Stimulated activated CD8-positive, alpha-beta memory T cell treated with anti-CD3 and anti-CD28 coated beads, Interleukin-4, amount 100 ng/mL, for 24 hours (primary cell): ENCODE measurements at regions not wholly inside any gene's neighbourhood (a gene's known extent, or its start where the extent isn't known, plus 50 kb on each side); places are given as distances from the start of the nearest gene placed in this dataset.
"Not testable (repeated sequence)": the region's sequence is repeated elsewhere in the genome, so short reads cannot be mapped to it uniquely, and the experiment has no call there.

ENCODE experiments used
- DNase-seq: peaks from one replicate; pipeline ENCODE4 v3.0.0-alpha.2; 2020; ENCODE audit warnings: low read depth

DNA sequence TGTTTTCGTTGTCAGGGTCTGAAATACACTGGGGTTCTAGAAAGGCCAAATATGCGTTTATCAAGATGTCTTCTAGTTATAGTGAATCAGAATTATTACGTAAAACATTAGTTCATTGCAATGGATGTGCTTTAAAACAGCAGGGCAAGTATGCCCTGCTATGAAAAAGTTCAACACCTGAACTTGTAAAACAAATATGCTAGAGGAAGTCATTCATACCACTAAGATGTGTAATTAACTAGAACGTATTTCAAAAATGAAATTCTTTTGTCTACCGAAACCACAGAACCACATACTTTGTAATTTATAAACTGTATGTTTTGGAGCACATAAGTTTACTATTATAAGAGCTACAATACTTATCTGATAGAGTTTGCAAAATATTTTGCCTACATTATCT lies 266.2 kb downstream of the KCTD12 start:
- no peak for DNase-seq

DNA sequence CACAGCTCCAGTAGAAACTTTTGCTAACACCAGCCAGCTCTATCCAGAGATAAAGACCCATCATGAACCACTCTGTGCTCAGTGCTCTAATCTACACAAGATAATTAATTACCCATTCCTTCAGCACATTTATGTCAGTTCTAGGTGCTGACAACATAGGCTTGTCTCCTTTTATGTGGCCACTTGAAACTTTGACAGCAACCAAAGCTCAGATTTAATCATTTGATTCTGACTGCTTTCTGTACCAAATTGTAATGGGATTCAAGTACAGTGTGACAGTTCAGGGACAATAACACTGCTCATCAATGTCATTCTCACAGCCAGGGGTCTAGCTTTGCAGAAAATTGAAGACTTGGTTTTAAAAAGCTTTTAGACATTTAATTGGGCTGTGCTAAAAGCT lies 266.6 kb downstream of the KCTD12 start:
- no peak for DNase-seq

GRCh38 chr13:76610819-76611415 lies 275.3 kb downstream of the KCTD12 start:
- no peak for DNase-seq

- DNase-seq: no peak
Observed at GRCh38 chr13:76609643-76610042, 276.6 kb downstream of the KCTD12 start.

GRCh38 chr13:76607866-76608265 lies 278.3 kb downstream of the KCTD12 start:
- no peak for DNase-seq

DNA sequence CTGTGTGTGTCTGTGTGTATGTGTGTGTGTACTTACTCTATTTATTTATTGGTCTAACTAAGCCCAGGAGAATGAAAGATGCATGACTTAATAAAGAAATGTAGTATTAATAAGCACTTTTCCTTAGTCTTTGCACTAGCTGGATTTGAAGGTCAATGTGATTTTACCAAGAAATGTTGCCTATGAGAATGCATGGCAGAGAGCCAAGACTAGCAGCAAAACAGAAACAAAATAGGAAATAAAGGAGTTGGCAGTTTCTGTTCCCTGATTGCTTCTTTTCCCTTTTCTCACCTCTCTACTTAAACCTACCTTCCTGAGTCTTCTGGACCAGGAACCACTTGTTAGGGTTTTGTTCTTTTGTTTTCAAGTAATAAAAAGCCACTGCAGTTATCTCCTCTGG lies 286.1 kb downstream of the KCTD12 start:
- no peak for DNase-seq

DNA sequence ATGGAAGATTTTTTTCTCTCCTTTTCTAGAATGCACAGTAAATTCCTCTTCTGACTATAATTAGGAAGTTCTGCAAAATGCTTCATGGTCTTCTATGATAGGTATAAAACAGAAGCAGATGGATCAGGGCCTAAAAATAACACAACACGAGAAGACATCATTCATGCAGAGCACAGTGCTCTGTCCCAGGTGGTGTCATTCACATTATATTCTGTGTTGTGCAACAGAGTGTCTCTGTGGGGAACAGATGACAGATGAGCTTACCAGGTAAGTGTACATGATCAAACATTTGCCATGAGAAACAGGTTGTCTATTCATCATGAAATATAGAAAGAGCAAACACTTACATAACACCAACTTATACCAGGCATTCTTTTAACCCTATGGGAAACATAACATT lies 288.3 kb downstream of the KCTD12 start:
- DNase-seq: no peak

DNA sequence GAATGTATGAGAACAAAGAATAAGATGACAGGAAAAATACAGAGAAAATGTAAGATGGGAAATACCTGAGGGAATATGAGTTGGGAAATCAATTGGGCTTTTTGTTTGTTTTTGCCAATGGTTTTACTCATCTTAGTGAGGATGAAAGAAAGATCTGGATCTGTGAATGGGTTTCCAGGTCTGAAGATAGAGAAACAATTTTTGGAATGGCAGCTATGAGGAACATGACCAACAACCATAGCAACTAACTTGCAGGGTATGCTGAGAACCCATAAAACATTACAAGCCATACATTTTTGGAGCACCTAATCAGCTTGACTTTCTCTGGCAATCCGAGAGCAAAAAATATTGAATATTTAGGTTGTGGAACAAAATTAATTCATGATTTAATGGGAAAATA lies 290.0 kb downstream of the KCTD12 start:
- no peak for DNase-seq

DNA sequence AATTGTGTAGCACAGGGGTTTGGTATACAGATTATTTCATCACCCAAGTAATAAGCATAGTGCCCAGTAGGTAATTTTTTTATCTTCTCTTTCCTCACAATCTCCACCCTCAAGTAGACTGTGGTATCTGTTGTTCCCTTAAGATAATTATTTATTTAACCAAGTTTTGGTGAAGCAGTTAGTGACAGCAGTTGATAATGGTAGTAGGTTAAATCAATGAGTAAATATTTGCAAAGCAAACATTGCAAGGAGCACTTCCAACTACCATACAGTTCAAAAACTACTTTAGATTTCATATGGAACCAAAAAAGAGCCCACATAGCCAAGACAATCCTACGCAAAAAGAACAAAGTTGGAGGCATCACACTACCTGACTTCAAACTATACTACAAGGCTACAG lies 291.8 kb downstream of the KCTD12 start:
- no peak for DNase-seq

GRCh38 chr13:76586842-76587241 lies 299.4 kb downstream of the KCTD12 start:
- DNase-seq: no peak

DNA sequence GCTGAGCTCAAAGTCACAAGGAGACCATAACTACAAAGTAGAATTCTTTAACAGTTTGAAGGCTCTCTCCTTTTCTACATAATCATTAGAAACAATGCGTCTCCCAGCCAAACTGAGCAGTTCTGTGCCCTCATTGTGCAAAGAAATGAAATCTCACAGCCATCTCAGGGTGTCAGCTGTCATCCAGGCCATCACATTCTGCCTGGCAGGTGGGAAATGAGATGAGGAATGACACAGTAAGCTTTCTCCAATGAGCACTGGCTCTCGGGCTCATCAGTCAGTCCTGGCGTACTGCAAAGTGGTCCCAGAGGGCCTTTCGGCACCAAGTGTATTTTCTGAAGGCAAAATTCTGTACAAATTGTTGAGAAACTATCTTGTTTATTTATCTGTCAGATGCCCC lies 306.5 kb downstream of the KCTD12 start:
- DNase-seq: no peak

GRCh38 chr13:76575634-76576033 lies 310.6 kb downstream of the KCTD12 start:
- DNase-seq: not testable (repeated sequence)

DNA sequence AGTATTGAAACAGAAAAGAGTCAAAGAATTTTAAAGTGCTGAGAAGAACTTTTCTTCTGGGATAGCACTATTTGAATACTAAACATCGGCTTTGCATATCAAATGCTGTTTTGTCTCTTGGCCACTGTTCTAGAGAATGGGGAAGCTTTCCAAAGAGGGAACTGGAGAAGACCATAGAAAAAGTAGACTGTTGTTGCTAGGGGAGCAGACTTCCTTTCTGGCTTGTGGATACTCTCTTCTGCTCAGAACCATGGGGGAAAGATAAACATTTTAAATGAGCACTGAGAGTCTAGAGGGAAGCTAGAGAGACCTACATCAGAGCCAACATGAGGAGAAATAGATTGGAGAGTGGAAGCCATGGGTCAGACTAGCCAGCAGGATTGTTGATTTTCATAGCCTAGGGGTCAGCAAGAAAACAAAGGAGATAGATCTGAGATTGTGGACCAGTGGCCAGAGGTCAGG lies 315.7 kb downstream of the KCTD12 start:
- DNase-seq: no peak

GRCh38 chr13:76556627-76557026 lies 329.6 kb downstream of the KCTD12 start:
- no peak for DNase-seq

GRCh38 chr13:76552807-76553206 lies 333.4 kb downstream of the KCTD12 start:
- no peak for DNase-seq

DNA sequence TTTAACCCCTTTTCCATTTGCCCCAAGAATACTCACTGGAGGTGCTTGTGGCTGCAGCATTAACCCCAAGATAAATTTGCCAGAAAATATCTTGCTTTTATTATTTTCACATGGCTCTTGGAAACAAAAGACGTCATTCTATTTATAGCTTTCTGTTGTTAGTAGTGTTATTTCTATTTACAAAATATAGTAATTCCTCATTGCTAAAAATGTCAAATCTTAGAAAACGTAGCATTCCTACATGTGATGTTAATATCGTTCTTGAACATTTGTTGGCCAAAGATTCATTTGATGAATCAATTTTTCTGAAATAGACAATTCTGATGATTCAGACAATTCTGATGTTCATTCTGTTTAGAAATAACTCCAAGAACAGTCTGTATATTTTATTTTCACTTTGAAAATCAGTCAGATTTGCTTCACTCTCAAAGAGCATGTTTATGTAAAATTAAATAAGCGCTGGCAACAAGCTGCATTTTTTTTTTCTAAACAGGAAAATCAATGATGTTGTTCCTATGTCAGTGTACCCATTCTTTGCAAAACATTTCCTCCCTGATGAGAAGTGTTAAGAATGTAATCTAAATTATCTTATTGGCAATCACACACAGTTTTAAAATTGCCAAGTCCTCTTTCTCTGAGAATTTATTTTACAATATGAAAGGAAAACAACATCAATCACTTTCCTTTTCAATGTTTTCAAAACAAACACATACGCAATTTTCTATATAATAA lies 334.0 kb downstream of the KCTD12 start:
- no peak for DNase-seq

DNA sequence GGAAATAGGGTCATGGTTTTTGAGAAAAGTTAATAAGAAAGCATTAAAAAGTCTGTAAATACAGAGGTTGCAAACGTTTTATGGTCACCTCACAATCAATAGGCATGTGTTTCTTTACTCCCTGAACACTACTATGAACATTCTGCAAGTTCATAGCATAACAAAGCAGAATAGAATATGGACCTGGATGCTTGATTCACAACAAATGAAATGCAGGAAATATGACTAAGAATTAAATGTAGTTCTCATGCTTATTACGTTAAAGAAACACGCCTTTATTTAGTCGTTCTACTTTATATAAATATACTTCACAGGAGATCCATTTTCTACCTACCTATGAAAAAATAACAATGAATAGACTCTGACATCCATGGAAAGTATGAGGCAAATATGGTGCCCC lies 344.0 kb downstream of the KCTD12 start:
- no peak for DNase-seq

GRCh38 chr13:76538004-76538403 lies 348.2 kb downstream of the KCTD12 start:
- no peak for DNase-seq

DNA sequence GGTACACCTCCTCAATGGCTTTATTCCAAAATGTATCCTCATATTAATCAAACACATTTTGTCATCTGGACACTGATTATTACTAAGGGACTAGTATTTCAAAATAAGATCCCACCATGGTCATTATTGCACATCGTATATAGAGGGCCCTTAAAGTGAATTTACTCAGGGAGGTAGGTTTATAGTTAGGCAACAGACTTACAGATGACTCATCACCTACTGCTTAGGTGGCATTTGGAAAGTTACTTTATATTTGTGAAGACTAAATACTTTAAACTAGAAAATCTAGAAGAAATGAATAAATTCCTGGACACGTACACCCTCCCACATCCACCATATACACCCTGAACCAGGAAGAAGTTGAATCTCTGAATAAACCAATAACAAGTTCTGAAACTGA lies 353.0 kb downstream of the KCTD12 start:
- no peak for DNase-seq

DNA sequence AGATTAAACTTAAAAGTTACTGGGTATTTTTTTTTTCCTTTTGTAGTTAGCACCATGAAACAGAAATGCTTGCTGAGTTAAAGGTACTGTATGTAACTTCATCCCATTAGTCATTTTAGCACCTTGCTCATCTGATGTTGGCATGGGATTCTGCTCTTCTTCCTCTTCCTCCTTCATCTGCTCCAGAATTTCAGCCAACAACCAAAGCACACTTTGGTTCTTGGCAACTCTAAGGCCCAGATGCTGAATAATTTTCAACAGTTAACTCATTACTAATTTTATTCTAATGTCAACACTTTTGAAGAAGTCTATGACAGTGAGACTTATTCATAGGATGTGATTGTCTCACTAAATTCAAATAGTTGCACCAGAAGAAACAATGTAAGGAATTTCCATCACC lies 359.2 kb downstream of the KCTD12 start:
- DNase-seq: no peak

- DNase-seq: no peak
Observed at GRCh38 chr13:76523740-76524340, 362.4 kb downstream of the KCTD12 start.

DNA sequence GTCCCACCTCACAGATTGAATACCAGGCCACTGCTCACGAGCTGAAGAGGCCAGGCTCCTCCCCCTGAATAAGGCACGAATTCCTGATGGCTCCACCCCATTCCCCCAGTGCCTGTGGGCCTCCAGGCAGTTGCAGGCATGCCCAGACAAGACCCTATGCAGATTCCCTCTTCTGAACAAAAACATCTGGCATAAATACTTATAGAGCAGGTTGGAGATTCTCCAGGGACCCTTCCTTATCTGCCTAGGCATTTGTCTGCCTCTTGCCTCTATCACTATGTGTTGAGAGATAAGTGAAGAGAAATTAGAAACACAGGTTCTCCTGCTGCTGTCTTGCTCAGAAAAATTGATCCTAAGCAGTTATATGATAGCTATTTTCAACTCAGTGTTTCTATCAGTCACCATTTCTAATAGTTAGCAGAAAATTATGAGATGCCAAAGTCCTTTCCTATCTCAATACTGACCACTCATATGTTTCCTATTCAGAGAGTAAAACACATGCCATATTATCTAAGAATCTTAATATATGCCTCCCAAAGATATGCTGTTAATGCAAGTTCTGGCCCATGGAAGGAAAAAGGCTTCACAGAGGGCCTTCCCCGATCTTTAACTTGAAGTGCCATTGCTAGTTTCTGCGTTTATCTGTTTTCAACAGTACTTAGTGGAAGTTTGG lies 364.0 kb downstream of the KCTD12 start:
- no peak for DNase-seq

DNA sequence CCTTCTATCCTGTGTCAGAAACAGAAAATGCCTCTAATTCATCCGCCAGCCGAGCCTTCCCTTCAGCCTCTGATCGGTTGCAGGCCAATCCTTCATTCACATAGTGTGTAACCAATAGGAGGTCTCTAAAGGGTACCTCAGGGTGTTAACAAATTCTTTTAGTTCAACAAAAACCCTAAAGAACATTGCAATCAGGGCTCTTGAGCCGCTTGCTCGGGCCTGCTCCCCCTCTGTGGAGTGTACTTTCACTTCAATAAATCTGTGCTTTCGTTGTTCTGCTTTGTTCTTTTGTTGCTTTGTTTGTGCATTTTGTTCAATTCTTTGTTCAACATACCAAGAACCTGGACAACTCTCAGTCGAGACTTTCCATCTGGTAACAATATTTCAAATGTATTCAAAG lies 366.5 kb downstream of the KCTD12 start:
- DNase-seq: no peak
